SK-N-SH (cell line): ENCODE measurements at regions not wholly inside any gene's neighbourhood (a gene's known extent, or its start where the extent isn't known, plus 50 kb on each side); places are given as distances from the start of the nearest gene placed in this dataset.

Experiments
- CTCF ChIP-seq: fragments of 200-600 bp; sonication (generic); IDR thresholded peaks from 2 replicates; pipeline ENCODE4 v1.6.1; 2017; ENCODE audit warnings: antibody characterized with exemption, mild to moderate bottlenecking, moderate library complexity
- EP300 ChIP-seq, 2 experiments: IDR thresholded peaks; 2 replicates each; pipeline versions ENCODE4 v1.4.0 to v1.6.1; 2012; ENCODE audit warnings: borderline replicate concordance in 1 of 2, low read depth in 1 of 2, low read length in 1 of 2
- FOXJ3 ChIP-seq: sonication (generic); formaldehyde crosslinking; IDR thresholded peaks from 2 replicates; pipeline ENCODE4 v1.5.1; 2020; ENCODE audit warnings: mild to moderate bottlenecking, missing genetic modification reagents
- GABPA ChIP-seq: IDR thresholded peaks from 2 replicates; pipeline ENCODE4 v1.4.0; 2012; ENCODE audit warnings: low read depth, mild to moderate bottlenecking
- JUND ChIP-seq: IDR thresholded peaks from 2 replicates; pipeline ENCODE4 v1.4.0; 2012
- MXI1 ChIP-seq: IDR thresholded peaks from 2 replicates; pipeline ENCODE4 v1.6.1; 2012; ENCODE audit warnings: mild to moderate bottlenecking, low read depth, low read length, improper control_type of control experiment
- NRF1 ChIP-seq: IDR thresholded peaks from 2 replicates; pipeline ENCODE4 v1.6.1; 2012; ENCODE audit warnings: low read depth, mild to moderate bottlenecking, low read length
- RAD21 ChIP-seq: IDR thresholded peaks from 2 replicates; pipeline ENCODE4 v1.6.1; 2012; ENCODE audit warnings: mild to moderate bottlenecking, low read length
- RXRA ChIP-seq: IDR thresholded peaks from 2 replicates; pipeline ENCODE4 v1.4.0; 2012; ENCODE audit warnings: low read depth, mild to moderate bottlenecking, borderline replicate concordance
- SIN3A ChIP-seq: IDR thresholded peaks from 2 replicates; pipeline ENCODE4 v1.6.1; 2012; ENCODE audit warnings: low read depth, mild to moderate bottlenecking, low read length, moderate library complexity, borderline replicate concordance
- TCF12 ChIP-seq: IDR thresholded peaks from 2 replicates; pipeline ENCODE4 v1.4.0; 2012
- USF2 ChIP-seq: fragments of 150-350 bp; IDR thresholded peaks from 2 replicates; pipeline ENCODE4 v1.6.1; 2017; ENCODE audit warnings: antibody characterized with exemption, low read length, low read depth, borderline replicate concordance
- YY1 ChIP-seq: IDR thresholded peaks from 2 replicates; pipeline ENCODE4 v1.4.0; 2012; ENCODE audit warnings: low read depth, mild to moderate bottlenecking

- TF ChIP-seq CTCF (no peak), TCF12 (no peak; the same call in 1 of the 2 replicates), RAD21 (no peak), USF2 (no peak), MXI1 (no peak), JUND (no peak), NRF1 (no peak), FOXJ3 (CRISPR knock-in tag) (no peak), YY1 (no peak), GABPA (no peak), EP300 (IDR thresholded peaks at IDR 0.05; ENCODE audit: borderline replicate concordance in 1 of 2, low read depth in 1 of 2, low read length in 1 of 2) (no peak), SIN3A (no peak), RXRA (no peak)
These were observed 202.7 kb upstream of the RGMB start for GRCh38 chr5:98570661-98571191.
